ENCODE measurements at regions not wholly inside any gene's neighbourhood (a gene's known extent, or its start where the extent isn't known, plus 50 kb on each side); places are given as distances from the start of the nearest gene placed in this dataset.

- Histone ChIP-seq H3K4me2 (ENCODE audit: control insufficient read depth, extremely low read depth, insufficient read depth, low read depth, low read length) (no peak overlapping the region), H3K4me3 (ENCODE audit: control insufficient read depth in 2 of 3, extremely low read depth in 1 of 3, insufficient read depth in 2 of 3, low read depth in 1 of 3, low read length in 3 of 3) (no peak overlapping the region), H3K36me3 (ENCODE audit: control insufficient read depth in 2 of 2, extremely low read depth in 1 of 2, insufficient read depth in 2 of 2, low read length in 2 of 2) (no peaks in the 10 kb centered on the region), H3K27me3 (ENCODE audit: control insufficient read depth, extremely low read depth, insufficient read depth, low read length) (no peaks in the 10 kb centered on the region), H2AFZ (ENCODE audit: control insufficient read depth, low read length) (no peak overlapping the region), H3K27ac (ENCODE audit: control insufficient read depth, insufficient read depth, low read length) (no peak overlapping the region), H3K9ac (ENCODE audit: control insufficient read depth, extremely low read depth, insufficient read depth, low read length) (no peak overlapping the region), H4K20me1 (ENCODE audit: control insufficient read depth, extremely low read depth, insufficient read depth, low read length) (no peaks in the 10 kb centered on the region), H3K79me2 (ENCODE audit: control insufficient read depth, insufficient read depth, low read length) (no peaks in the 10 kb centered on the region), H3K9me1 (ENCODE audit: control insufficient read depth, extremely low read depth, insufficient read depth, low read length) (no peaks in the 10 kb centered on the region), H3K9me3 (ENCODE audit: control insufficient read depth, low read depth, low read length) (no peaks in the 10 kb centered on the region), H3K4me1 (ENCODE audit: control insufficient read depth, extremely low read depth, insufficient read depth, low read length) (no peaks in the 10 kb centered on the region)
- DNase-seq (ENCODE audit: low read depth, low spot score) (no peak), FAIRE-seq (no peak)
- dilution Hi-C loops (cut with MboI; ENCODE audit: extremely low pct_ligation_motif_present, low sequenced_read_pairs) = no loop called here
- no peak for TF ChIP-seq EZH2 (IDR thresholded peaks at IDR 0.05; ENCODE audit: low read length)
These were observed 1331.7 kb upstream of the WWC1 start for GRCh38 chr5:166959766-166960165.

- Histone ChIP-seq H3K36me3 (ENCODE audit: control insufficient read depth in 2 of 2, extremely low read depth in 1 of 2, insufficient read depth in 2 of 2, low read length in 2 of 2) (no peaks in the 10 kb centered on the region), H3K27ac (ENCODE audit: control insufficient read depth, insufficient read depth, low read length) (no peak overlapping the region), H3K79me2 (ENCODE audit: control insufficient read depth, insufficient read depth, low read length) (no peaks in the 10 kb centered on the region), H3K9ac (ENCODE audit: control insufficient read depth, extremely low read depth, insufficient read depth, low read length) (no peak overlapping the region), H3K9me3 (ENCODE audit: control insufficient read depth, low read depth, low read length) (no peaks in the 10 kb centered on the region), H3K9me1 (ENCODE audit: control insufficient read depth, extremely low read depth, insufficient read depth, low read length) (no peaks in the 10 kb centered on the region), H3K4me2 (ENCODE audit: control insufficient read depth, extremely low read depth, insufficient read depth, low read depth, low read length) (no peak overlapping the region), H3K4me1 (ENCODE audit: control insufficient read depth, extremely low read depth, insufficient read depth, low read length) (no peaks in the 10 kb centered on the region), H3K27me3 (ENCODE audit: control insufficient read depth, extremely low read depth, insufficient read depth, low read length) (no peaks in the 10 kb centered on the region), H2AFZ (ENCODE audit: control insufficient read depth, low read length) (no peak overlapping the region), H3K4me3 (ENCODE audit: control insufficient read depth in 2 of 3, extremely low read depth in 1 of 3, insufficient read depth in 2 of 3, low read depth in 1 of 3, low read length in 3 of 3) (no peak overlapping the region), H4K20me1 (ENCODE audit: control insufficient read depth, extremely low read depth, insufficient read depth, low read length) (no peaks in the 10 kb centered on the region)
- FAIRE-seq = no peak
- TF ChIP-seq EZH2 (IDR thresholded peaks at IDR 0.05; ENCODE audit: low read length) = no peak
- peak in 1 of 3 experiments; percentile 11 for TF ChIP-seq CTCF (optimal IDR thresholded peaks at IDR 0.05 in 1 of 3, IDR thresholded peaks at IDR 0.05 in 1 of 3, conservative IDR thresholded peaks at IDR 0.05 in 1 of 3; ENCODE audit: extremely low read depth in 1 of 3, insufficient read depth in 2 of 3, low read length in 3 of 3)
- dilution Hi-C loops (cut with MboI; ENCODE audit: extremely low pct_ligation_motif_present, low sequenced_read_pairs) = no loop called here
- no peak for DNase-seq (ENCODE audit: low read depth, low spot score)
These were observed 1330.4 kb upstream of the WWC1 start for GRCh38 chr5:166961028-166961427.

GRCh38 chr5:166961913-166962312 lies 1329.5 kb upstream of the WWC1 start:
- no peaks in the 10 kb centered on the region for H3K36me3 ChIP-seq (ENCODE audit: control insufficient read depth in 2 of 2, extremely low read depth in 1 of 2, insufficient read depth in 2 of 2, low read length in 2 of 2)
- TF ChIP-seq EZH2 (IDR thresholded peaks at IDR 0.05; ENCODE audit: low read length) = no peak
- TF ChIP-seq CTCF (optimal IDR thresholded peaks at IDR 0.05 in 1 of 3, IDR thresholded peaks at IDR 0.05 in 1 of 3, conservative IDR thresholded peaks at IDR 0.05 in 1 of 3; ENCODE audit: extremely low read depth in 1 of 3, insufficient read depth in 2 of 3, low read length in 3 of 3) = no peak
- no peak overlapping the region for H3K4me3 ChIP-seq (ENCODE audit: control insufficient read depth in 2 of 3, extremely low read depth in 1 of 3, insufficient read depth in 2 of 3, low read depth in 1 of 3, low read length in 3 of 3)
- no peaks in the 10 kb centered on the region for H3K9me1 ChIP-seq (ENCODE audit: control insufficient read depth, extremely low read depth, insufficient read depth, low read length)
- no peak for FAIRE-seq
- H3K27ac ChIP-seq (ENCODE audit: control insufficient read depth, insufficient read depth, low read length) = no peak overlapping the region
- dilution Hi-C loops (cut with MboI; ENCODE audit: extremely low pct_ligation_motif_present, low sequenced_read_pairs) = no loop called here
- no peaks in the 10 kb centered on the region for H3K27me3 ChIP-seq (ENCODE audit: control insufficient read depth, extremely low read depth, insufficient read depth, low read length)
- H4K20me1 ChIP-seq (ENCODE audit: control insufficient read depth, extremely low read depth, insufficient read depth, low read length) = no peaks in the 10 kb centered on the region
- DNase-seq (ENCODE audit: low read depth, low spot score) = no peak
- no peak overlapping the region for H3K9ac ChIP-seq (ENCODE audit: control insufficient read depth, extremely low read depth, insufficient read depth, low read length)
- no peaks in the 10 kb centered on the region for H3K9me3 ChIP-seq (ENCODE audit: control insufficient read depth, low read depth, low read length)
- no peaks in the 10 kb centered on the region for H3K4me1 ChIP-seq (ENCODE audit: control insufficient read depth, extremely low read depth, insufficient read depth, low read length)
- H3K4me2 ChIP-seq (ENCODE audit: control insufficient read depth, extremely low read depth, insufficient read depth, low read depth, low read length) = no peak overlapping the region
- H3K79me2 ChIP-seq (ENCODE audit: control insufficient read depth, insufficient read depth, low read length) = no peaks in the 10 kb centered on the region
- no peak overlapping the region for H2AFZ ChIP-seq (ENCODE audit: control insufficient read depth, low read length)

Measured in keratinocyte (primary cell).